NOMO-1 (cell line): ENCODE measurements at regions not wholly inside any gene's neighbourhood (a gene's known extent, or its start where the extent isn't known, plus 50 kb on each side); places are given as distances from the start of the nearest gene placed in this dataset.
"Not testable (repeated sequence)": the region's sequence is repeated elsewhere in the genome, so short reads cannot be mapped to it uniquely, and the experiment has no call there.

Experiments
- DNase-seq, 2 experiments: peaks; one replicate each; lab custom pipeline; 2025; ENCODE audit not compliant: unreplicated experiment in 2 of 2; lab: John Stamatoyannopoulos, UW

- no peak for DNase-seq
These were observed 566.3 kb downstream of the KCTD12 start for GRCh38 chr13:76319921-76320320.

GRCh38 chr13:76316998-76317527 lies 569.1 kb downstream of the KCTD12 start:
- no peak for DNase-seq

GRCh38 chr13:76314495-76314894 lies 571.7 kb downstream of the KCTD12 start:
- no peak for DNase-seq

- no peak for DNase-seq
These were observed 579.1 kb downstream of the KCTD12 start for GRCh38 chr13:76307142-76307541.

GRCh38 chr13:76300688-76301087 lies 585.5 kb downstream of the KCTD12 start:
- DNase-seq = no peak

- no peak for DNase-seq
These were observed 588.9 kb downstream of the KCTD12 start for GRCh38 chr13:76297331-76297730.

GRCh38 chr13:76296751-76297150 lies 589.5 kb downstream of the KCTD12 start:
- no peak for DNase-seq

GRCh38 chr13:76295020-76295419 lies 591.2 kb downstream of the KCTD12 start:
- not testable (repeated sequence) for DNase-seq

GRCh38 chr13:76293751-76294150 lies 592.5 kb downstream of the KCTD12 start:
- DNase-seq = no peak

- no peak for DNase-seq
These were observed 592.9 kb downstream of the KCTD12 start for GRCh38 chr13:76293346-76293745.

- no peak for DNase-seq
These were observed 593.5 kb downstream of the KCTD12 start for GRCh38 chr13:76292726-76293125.

GRCh38 chr13:76292031-76292430 lies 594.2 kb downstream of the KCTD12 start:
- DNase-seq = no peak

GRCh38 chr13:76289558-76289957 lies 596.6 kb downstream of the KCTD12 start:
- no peak for DNase-seq

- DNase-seq = no peak
These were observed 600.0 kb downstream of the KCTD12 start for GRCh38 chr13:76286178-76286577.

GRCh38 chr13:76285463-76285862 lies 600.7 kb downstream of the KCTD12 start:
- no peak for DNase-seq

GRCh38 chr13:76279766-76280165 lies 606.4 kb downstream of the KCTD12 start:
- not testable (repeated sequence) for DNase-seq

- DNase-seq = no peak
These were observed 614.4 kb downstream of the KCTD12 start for GRCh38 chr13:76271728-76272232.

- DNase-seq = not testable (repeated sequence)
These were observed 617.9 kb downstream of the KCTD12 start for GRCh38 chr13:76268307-76268706.

- no peak for DNase-seq
These were observed 619.0 kb downstream of the KCTD12 start for GRCh38 chr13:76267216-76267615.

- DNase-seq = no peak
These were observed 619.6 kb downstream of the KCTD12 start for GRCh38 chr13:76266561-76266960.

- no peak for DNase-seq
These were observed 614.1 kb downstream of the LMO7 start for GRCh38 chr13:76250211-76250610.

- no peak for DNase-seq
These were observed 609.8 kb downstream of the LMO7 start for GRCh38 chr13:76245920-76246319.

- no peak for DNase-seq
These were observed 609.1 kb downstream of the LMO7 start for GRCh38 chr13:76245211-76245610.
